Stimulated activated CD4-positive, alpha-beta T cell treated with anti-CD3 and anti-CD28 coated beads, Interleukin-4, amount 100 ng/mL, for 1 hour (primary cell): ENCODE measurements at regions not wholly inside any gene's neighbourhood (a gene's known extent, or its start where the extent isn't known, plus 50 kb on each side); places are given as distances from the start of the nearest gene placed in this dataset.
"Not testable (repeated sequence)": the region's sequence is repeated elsewhere in the genome, so short reads cannot be mapped to it uniquely, and the experiment has no call there.

ENCODE experiments used
- DNase-seq: peaks from one replicate; pipeline ENCODE4 v3.0.0-alpha.2; 2020

DNA sequence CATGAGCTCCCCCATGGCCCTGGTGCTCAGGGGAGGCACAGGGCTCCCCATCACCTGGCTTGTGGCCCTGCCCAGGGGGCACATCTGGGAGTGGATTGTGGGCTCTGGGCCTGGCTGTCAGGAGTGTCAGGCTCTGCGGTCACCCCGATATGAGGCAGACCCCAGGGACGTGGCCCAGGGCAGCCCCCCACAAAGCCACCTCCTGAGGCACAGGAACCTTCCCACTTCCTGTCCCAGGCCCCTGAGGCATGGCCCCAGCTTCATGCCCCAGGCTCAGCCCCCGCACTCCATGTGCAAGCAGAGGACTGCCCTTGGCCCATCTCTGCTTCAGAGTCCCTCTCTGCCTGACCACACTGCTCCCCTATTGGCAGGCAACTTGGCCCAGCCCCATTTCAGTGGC is 160.3 kb downstream of the PCTP start:
- DNase-seq: no peak

DNA sequence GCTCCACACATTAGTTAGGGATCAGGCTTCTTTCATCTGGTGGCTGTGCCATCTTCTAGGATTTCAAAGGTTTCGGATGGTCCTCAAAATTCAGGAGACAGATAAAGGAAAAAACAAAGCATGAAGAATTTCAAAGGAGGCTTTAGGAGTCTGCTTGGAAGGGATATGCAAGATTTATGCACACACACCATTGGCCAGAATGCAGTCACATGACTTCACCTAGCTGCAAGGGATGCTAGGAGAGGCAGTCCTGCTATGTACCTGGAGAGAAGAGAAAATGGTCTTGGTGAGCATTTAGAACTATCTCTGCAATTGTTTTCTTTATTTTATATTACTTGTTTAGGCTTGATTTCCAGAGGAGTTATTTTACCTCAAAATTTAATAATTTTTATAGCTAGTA is 174.6 kb downstream of the PCTP start:
- no peak for DNase-seq

DNA sequence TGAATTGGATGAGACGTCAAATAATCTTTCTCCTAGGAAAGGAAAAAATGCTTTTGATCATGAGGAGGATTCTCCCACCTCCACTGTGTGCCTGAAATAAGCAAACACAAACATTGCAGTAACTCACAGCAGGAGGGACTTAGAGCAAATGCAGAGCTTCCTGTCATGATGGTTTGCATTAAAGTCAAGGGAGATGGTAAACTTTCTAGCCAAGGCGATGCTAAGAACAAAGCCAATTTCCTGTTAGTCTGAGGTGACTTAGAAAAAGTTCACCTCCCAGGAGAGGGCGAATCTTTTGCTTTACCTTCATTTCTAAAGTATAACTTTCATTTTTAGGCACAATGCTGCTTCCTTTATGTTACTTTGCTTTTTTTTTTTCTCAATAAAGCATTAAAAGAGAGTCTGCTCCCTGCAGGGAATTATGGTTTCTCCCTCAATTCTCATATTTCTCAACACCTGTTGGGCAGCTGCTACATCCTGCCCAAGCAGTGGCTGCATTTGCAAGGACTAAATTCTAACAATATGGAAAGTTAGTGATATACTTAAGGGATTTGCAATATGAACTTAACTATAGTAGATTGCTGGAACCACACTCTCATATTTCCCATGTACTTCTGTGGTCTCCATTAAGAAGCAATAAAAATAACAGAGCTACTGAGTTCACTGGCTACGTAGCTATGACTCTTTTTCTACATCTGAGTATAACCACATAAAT is 175.6 kb downstream of the PCTP start:
- DNase-seq: no peak

DNA sequence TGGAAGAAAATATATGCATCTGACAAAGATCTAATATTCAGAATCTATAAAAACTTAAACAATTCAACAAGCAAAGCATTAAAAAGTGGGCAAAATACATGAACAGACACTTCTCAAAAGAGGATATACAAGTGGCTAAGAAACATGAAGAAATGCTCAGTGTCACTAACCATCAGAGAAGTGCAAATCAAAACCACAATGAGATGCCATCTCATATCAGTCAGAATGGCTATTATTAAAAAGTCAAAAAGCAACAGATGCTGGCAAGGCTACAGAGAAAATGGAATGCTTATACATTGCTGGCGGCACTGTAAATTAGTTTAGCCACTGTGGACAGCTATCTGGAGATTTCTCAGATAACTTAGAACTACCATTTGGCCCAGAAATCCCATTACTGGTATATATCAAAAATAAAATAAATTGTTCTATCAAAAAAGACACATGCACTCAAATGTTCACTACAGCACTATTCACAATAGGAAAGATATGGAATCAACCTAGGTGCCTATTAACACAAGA is 179.5 kb downstream of the PCTP start:
- no peak for DNase-seq

DNA sequence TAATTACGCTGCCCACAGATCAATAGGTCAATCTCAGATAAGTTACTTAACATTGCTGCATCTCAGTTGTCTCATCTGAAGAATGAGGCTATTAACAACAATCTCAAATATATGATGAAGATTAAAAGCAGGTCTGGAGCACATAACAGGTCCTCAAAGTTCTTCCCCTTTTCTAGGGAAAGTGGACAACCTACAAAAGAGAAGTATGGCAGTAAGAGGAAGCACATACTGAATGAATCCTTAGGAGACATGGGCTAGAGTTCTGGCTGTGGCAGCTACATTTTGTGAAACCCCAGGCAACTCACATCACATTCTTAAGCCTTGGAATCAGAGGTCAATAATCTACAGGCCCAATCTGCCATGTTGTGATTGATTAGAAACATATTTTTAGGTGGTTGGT is 180.6 kb downstream of the PCTP start:
- no peak for DNase-seq

DNA sequence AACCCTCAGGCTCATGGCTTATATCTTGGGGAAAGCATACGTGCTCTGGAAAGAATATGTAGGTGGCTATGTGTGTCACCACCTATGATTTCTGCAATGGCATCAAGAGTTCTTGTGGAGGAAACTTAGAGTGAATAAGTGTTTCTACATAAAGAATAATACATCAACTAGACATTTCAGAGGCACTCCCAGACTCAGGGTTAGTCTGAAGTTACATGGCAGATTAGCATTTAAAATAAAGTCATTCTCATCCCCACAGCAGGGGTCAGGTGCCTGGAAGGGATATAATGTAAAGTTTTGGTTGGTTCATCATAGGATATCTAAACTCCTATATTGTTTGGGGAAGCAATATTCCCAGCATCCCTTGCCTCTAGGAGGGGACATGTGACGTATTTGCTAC is 182.1 kb downstream of the PCTP start:
- no peak for DNase-seq

DNA sequence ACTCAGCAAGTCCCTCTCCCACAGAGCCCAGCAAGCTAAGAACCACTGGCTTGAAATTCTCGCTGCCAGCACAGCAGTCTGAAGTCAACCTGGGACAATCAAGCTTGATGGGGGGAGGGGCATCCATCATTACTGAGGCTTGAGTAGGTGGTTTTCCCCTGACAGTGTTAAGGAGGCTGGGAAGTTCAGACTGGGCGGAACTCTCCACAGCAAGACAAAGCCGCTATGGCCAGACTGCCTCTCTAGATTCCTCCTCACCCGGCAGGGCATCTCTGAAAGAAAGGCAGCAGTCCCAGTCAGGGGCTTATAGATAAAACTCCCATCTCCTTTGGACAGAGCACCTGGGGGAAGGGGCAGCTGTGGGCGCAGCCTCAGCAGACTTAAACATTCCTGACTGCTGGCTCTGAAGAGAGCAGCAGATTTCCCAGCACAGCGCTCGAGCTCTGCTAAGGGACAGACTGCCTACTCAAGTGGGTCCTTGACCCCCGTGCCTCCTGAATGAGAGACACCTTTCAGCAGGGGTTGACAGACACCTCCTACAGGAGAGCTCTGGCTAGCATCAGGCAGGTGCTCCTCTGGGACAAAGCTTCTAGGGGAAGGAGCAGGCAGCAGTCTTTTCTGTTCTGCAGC is 188.4 kb downstream of the PCTP start:
- DNase-seq: not testable (repeated sequence)

DNA sequence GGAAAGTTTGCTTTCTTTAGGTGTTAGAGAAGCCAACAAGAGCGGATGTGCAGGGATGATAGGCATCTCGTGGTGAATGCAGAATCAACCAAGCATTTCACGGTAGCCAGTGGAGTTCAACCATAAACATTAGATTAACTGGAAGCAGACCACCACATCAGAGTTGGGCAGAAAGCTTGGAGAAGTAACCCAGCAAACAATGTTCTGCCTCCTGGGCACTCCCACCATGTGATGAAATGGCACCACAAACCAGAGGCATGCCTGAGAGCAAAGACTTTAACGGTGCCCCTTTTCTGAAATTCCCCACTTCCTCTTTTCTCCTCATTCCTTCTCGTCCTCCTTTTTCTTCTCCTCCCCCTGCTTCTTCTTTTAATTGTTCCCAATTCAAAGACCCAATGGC is 193.5 kb upstream of the ANKFN1 start:
- DNase-seq: no peak

DNA sequence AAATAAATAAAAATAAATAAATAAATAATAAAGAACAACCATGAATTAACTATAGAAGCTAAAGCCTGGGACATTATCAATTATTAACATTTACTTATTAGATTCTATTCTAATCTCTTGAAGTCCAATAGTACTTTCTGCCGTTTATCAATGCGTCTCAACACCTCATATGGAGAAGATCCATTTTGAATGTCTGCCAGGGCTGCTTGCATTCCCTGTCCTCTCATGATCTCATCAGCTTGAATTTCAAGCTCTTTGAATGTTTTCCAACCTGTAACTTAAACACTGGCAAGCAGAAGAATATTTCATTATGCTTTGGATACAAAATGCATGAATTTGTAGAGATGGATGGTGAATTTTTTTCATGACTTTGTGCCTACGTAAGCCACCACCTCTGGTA is 191.9 kb upstream of the ANKFN1 start:
- DNase-seq: no peak

DNA sequence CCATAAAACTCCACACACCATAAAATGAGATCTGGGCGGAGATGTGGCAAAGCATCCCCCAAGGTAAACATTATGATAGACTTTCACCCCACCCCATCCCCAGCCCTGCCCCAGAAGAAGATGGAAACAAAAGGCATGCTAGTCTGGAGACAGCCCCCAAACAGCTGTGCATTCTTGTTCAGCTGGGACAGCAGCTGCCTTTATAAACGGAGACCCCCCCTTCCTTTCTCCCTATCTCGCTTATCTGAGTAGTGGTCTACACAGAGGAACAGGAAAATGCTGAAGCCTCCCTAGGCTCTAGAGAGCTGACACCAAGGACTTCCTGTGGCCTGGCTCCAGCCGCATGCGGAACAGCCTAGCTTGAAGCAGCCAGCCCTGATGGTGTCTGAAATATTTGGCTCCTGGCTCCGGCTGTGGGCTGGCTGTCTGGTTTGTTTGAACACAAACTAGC is 190.3 kb upstream of the ANKFN1 start:
- no peak for DNase-seq

DNA sequence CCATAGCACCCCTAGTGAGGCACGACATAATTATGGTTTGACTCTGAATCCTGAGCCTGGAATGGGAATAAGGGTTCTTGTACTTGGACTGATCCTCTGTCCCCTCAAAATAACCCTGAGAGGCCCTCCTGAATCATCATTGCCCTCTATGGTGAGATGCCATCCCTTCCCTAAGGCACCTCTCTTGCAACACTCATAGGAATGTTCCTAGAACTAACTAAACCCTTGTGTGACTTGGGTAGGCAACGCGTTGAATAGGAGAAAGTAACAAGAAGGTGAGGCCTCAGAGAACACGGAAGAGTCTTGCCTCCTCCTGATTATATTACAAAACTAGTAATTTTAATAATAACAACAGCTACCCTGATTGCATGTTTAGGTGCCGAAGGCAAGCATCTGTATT is 189.1 kb upstream of the ANKFN1 start:
- DNase-seq: no peak

DNA sequence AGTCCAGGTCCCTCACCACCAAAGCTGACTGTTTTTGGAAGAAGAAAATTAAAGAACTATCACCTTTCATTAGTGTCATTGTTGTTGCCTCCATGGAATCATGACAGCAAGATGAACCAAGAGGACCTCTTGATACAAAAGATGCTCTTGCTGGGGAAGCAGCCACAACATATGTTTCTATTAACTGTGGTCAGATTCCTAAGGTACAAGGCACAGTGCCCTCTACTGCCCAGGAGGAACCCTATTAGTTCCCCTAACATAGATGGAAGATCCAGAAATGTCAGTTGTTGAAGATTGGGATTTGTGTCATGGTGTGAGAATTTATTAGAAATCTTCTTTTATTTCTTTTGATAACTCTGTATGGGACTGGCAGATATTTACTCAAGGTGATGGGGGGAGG is 188.2 kb upstream of the ANKFN1 start:
- no peak for DNase-seq

DNA sequence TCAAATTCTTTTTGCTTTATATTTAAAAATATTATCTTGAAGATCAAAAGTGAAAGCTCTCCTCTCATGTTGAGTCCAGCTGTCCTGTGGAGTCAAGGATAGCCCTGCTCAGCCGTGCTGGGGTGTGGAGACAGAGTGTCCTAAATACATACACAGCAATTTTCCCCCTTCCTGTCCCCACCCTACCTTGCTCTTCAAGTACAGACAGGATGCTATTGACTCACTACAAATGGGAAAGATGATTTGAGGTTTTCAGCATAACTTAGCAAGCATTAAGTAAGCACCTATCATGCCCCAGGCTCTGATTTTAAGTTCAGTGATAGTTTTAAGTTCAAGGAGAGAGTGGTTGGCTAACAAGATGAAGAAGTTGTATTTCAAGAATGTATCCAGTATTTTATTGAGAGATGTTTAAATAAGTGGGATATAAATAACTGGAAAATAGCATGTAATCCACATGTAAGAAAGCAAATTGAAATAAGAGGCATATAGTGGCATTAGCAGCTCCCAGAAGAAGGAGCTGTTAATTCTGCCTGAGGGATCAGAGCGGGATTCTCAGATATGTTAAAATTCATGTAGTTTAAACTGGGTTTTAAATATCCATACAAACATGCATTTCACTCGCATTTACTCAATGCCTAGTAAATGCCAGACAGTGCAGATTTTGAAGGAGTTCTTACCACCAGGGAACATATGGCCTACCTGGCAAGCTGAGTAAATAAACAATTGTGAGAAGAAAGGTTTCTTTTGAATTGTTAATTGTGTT is 183.5 kb upstream of the ANKFN1 start:
- DNase-seq: no peak

DNA sequence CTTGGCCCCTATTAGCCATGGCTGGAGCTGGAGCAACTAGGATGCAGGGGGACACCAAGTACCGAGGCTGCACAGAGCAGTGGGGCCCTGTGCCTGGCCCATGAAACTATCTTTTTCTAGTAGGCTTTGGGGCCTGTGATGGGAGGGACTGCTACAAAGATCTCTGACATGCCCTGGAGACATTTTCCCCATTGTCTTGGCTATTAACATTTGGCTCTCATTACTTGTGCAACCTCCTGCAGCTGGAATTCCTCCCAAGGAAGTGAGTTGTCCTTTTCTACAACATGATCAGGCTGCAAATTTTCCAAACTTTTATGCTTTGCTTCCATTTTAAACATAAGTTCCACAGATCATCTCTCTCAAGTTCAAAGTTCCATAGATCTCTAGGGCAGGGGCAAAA is 174.7 kb upstream of the ANKFN1 start:
- no peak for DNase-seq

DNA sequence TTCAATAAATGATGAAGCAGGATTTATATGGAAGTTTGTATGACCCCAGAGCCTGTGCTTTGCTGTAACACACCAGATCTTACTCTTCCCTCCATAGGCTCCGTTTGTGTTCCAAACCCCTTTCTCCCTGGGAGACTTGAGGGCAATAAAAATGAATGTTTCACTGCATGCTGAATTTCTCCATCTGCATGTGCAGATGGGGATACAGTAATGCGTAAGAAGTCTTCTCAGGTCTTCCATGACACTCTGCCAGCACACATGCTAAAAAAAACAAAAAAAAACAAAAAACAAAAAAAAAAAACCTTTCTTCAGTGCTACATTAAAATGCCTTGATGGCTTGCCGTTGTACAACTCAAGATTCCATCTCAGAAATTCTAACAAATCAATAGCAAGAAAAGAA is 170.2 kb upstream of the ANKFN1 start:
- no peak for DNase-seq

DNA sequence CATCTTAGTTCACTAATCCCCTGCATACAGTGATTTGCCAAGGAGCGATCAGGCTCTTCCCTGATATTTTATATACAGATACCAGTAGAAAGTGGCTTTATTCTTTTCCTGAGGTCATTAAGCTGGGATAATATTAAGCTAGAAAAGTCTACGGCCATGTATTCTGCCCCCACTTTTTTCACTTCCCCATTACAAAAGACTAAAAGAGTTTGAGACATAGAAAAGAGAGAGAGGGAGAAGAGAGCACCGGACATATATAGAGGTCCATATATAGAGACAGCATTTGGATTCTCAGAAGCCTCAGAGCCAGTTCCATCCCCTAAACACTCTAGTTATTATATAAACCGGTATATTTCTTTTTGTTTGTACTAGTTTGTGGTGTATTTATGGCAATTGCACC is 166.5 kb upstream of the ANKFN1 start:
- no peak for DNase-seq

DNA sequence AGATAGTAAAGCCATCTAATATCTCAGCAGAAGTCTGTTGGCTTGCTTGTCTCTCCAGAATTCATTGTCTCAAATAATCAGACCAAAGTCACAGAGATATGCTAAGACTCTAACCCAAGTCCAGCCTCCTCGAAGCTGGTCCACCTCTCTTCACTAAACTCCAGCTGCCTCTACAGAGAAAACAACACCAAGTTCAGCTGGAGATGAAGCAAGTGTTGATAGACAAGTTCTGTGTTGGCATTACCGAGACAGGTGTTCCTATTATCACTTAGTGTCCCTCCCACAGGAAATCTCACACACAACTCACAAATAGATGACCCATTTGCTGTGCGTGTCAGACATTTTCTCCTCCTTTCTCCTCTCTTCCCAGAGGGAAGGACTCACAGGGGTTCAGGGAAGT is 164.4 kb upstream of the ANKFN1 start:
- no peak for DNase-seq

DNA sequence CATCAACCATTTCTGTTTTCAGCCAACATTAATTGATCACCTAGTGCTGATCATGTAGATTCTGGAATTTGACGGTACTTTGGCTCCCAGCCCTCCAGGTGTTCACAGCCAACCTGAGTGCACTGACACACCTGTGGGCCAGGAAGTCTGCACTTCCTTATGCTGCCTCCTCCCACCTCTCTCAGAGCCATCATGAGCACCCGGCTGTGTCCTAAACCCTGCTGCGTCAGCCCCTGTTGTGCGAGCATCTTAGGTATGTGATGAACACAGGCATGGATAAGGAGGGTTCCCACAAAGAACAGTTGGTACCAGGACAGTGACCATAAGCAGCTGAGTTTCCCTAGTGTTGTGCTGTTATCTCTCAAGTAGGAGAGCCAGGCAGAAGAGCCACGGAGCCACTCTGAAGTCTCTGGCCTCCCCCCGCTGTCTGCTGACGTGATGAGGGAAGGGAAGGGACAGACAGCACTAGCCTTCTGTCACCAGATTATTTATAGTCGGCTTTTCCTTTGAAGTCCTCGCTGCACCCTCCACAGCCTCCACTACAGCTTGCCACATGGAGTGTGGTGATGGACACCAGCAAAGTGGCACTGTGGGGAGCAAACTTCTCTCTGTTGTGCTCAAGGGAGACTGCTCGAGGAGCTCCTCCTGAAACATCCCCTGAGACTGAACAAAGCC is 162.8 kb upstream of the ANKFN1 start:
- DNase-seq: no peak

DNA sequence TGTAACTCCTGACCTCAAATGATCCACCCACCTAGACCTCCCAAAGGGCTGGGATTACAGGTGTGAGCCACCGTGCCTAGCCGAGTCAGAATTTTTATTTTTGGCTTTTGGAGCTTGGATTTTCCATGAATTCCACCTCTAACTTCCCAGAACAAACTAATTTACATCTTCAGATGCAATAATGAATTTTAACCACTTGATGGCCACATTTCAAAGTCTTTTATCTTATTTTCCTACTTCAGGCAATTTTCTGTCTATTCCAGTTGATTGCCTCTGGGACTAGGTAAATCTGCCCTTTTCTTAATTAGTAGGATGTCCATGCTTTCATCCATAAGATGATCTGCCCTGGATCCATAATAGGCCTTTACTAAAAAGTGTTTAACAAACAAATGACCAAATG is 156.4 kb upstream of the ANKFN1 start:
- DNase-seq: no peak

DNA sequence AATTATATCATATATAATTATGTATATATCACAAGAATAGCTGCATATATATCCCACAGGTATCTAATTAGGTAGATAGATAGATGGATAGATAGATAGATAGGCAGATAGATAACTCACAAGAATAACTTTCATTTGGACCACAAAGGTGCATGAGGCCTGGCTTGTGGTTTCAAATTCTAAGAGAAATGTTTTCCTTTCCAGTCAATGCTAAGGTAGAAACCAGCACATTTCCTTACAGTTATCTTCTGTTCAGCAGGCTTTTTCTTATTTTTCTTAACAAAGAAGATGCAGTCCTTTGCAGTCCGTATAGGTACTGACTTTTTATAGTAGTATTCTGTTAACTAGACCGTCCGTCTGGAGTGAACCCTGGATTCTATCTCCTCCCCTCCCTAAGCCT is 152.9 kb upstream of the ANKFN1 start:
- DNase-seq: no peak

DNA sequence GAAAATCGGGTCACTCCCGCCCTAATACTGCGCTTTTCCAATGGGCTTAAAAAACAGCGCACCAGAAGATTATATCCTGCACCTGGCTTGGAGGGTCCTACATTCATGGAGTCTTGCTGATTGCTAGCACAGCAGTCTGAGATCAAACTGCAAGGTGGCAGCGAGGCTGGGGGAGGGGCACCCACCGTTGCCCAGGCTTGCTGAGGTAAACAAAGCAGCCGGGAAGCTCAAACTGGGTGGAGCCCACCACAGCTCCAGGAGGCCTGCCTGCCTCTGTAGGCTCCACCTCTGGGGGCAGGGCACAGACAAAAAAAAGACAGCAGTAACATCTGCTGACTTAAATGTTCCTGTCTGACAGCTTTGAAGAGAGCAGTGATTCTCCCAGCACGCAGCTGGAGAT is 150.6 kb upstream of the ANKFN1 start:
- DNase-seq: not testable (repeated sequence)

DNA sequence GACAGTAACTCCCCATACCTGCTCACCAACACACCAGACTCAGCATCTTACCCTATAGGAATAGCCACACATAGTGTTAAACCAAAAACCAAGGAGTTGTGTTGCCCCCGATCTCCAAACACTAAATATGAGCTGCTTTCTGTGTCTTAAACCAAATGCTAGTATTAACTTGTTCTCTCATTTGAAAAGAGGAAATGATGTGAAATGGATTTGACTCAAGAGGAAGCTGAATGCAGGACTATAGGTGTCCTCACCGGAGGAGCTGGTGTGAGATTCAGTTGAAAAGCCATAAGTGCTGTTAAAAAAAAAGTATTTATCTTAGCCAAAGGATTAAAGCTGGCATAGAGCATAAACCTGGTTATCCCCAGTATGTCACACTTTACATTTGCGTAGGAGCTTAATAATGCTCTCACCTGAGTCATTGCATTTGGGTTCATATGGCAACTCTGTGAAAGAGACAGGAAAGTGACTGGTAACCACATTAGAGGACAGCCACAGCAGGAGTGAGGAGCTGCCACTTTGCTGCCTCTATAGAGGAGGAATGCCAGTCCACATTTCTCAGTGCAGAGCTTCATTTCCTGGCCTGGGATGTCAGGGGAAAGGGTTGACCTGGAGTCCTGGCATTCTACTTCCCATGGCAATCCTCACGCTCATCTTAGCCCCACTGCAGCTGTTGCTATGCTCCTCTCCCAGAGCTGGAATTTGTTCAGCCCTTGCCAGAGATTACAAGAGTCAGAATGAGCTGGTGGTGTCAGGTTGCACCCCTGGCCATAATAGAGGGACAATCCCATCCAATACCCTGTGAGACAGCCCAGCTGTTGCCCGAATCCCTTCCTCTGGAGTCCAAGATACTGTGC is 143.3 kb upstream of the ANKFN1 start:
- no peak for DNase-seq
